ENCODE measurements at regions not wholly inside any gene's neighbourhood (a gene's known extent, or its start where the extent isn't known, plus 50 kb on each side); places are given as distances from the start of the nearest gene placed in this dataset.

DNA sequence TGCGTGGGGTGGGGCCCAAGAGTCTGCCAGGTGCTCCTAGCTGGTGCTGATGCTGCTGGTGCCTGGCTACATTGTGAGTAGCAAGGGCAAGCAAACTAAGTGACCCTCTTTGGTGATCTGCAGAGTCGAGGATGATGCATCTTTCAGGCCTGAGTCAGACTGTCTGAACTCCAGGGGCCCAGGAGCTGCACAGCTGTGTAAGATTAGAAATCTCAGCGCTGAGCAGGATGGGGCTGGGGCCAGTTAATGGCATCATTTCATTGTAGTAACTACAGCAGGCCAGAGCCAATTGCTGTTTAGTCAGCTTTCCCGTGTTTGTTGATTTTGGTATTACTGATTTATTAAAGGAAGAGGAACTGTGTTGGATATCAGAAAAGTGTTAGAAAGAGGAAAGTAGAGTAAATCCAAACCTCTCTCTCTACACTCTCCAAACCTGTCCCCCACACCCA lies 365.2 kb downstream of the PAX1 start:
- DNase-seq (ENCODE audit: low read depth), result no peak

DNA sequence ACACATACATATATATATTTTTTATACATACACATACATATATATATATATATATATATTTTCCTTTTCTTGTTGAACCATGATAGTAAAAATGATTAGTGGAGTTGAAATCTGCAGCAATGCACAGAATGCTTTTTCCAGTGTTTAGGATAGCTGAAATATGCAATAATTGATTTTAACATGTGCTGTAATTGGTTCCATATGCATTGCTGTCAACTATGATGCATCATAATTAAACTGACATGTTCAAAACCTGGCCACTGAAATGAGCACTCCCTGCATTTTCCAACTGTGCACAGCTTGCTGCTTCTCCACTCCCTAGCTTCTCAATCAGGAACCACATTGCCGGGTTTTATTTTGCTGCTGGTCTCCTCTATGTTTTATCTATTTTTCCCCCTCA lies 358.3 kb downstream of the PAX1 start:
- no peak for DNase-seq (ENCODE audit: low read depth)

DNA sequence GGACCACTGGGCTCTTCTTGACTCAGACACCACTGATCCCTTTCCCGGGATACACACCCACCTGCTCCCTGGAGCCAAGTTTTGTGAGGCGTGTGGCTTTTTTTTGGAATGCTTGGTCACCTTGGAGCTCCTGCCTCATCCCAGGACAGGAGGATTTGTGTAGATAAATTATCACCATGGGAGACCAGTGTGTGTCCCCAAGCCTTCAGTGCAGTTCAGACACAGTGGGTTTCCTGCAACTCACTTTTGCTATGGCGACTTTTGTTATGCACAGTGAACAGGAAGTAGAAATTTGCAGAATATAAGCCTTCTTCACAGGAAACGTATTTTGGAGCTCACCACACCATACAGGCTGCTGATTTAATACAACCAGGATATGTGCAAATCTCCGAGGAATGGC lies 357.4 kb downstream of the PAX1 start:
- no peak for DNase-seq (ENCODE audit: low read depth)

DNA sequence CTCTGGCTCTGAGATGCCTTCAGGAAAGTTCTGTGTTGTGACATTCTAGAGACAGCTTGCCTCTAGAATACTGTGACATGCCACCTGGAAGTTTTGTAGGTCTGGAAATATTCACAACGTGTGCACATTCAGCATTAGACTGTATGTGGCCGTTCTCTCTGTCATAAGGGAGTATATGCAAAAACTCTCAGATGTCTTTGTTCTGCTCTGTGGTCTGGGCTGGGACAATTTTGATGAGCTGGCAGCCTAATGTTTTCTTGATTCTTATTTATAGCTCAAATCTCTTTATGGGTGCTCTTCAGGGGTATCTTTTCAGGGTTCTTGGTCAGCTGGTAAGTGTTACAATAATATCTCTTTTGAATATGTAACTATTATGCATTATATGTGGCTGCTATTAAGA lies 355.1 kb downstream of the PAX1 start:
- DNase-seq (ENCODE audit: low read depth), result no peak

DNA sequence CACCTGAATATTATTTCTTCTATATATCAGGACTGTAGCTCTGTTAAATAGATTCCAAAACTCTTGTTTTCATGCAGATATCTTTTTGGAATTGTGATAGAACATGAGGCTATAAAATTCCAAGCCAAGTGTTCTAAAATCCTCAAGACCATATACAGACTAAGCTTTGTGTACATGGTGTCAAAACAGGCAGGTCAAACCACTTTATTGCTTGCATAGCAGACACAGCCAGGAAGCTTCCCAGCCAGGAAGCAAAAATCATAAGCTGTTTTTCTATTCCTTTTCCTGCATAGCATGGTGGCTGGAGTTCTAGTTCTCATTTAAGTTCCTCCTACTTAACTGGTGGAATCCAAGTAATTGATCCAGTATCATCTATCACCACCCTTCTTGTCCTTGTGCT lies 353.3 kb downstream of the PAX1 start:
- DNase-seq (ENCODE audit: low read depth), result no peak

DNA sequence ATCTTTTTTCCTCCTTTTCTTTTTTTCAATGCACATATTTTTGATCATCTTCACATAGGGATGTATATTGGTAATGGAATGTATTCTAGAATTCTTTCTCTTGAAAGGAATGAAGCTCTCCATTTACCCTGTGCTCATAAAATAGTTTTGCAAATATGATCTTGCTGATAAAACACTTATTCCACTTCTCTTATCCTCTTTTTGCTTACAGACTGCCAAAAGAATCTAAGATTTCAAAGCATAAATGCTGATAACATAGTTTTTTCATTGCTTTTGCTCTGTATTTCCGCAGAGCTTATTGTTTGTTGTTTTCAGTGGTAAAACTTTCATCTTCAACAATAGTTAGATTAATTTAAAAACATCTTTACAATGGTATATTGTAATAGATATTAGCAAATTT lies 350.5 kb downstream of the PAX1 start:
- DNase-seq (ENCODE audit: low read depth), result no peak

DNA sequence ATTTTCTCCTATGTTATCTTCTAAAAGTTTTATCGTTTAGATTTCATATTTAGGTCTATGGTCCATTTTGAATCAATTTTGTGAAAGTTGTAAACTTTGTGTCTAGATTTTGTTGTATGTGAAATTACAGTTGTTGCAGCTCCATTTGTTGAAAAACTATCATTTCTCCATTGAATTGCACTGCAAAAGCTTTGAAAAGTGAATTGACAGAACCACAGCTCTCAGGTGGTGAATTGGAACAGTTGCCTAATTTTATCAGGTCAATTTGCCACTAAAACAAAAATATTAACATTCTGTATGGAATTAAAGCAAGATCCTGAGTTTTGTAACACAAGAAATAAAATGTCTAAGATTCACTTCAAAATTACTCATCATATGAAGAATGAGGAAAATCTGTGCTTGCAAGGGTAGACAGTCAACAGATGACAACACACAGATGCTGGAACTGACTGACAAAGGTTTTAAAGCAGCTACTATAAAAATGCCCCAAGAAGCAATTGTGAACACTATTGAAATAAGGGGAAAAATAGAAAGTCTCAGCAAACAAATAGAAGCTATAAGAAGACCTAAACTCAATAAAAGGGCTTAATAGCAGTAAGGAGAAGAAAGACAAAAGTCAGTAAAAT lies 346.7 kb downstream of the PAX1 start:
- no peak for DNase-seq (ENCODE audit: low read depth)

DNA sequence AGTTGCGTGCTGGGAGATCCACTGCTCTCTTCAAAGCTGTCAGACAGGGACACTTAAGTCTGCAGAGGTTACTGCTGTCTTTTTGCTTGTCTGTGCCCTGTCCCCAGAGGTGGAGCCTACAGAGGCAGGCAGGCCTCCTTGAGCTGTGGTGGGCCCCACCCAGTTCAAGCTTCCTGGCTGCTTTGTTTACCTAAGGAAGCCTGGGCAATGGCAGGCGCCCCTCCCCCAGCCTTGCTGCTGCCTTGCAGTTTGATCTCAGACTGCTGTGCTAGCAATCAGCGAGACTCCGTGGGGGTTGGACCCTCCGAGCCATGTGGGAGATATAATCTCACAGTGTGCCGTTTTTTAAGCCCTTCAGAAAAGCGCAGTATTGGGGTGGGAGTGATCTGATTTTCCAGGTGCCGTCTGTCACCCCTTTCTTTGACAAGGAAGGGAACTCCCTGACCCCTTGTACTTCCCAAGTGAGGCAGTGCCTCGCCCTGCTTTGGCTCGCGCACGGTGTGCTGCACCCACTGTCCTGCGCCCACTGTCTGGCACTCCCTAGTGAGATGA lies 340.6 kb downstream of the PAX1 start:
- DNase-seq (ENCODE audit: low read depth), result peak; percentile 54

DNA sequence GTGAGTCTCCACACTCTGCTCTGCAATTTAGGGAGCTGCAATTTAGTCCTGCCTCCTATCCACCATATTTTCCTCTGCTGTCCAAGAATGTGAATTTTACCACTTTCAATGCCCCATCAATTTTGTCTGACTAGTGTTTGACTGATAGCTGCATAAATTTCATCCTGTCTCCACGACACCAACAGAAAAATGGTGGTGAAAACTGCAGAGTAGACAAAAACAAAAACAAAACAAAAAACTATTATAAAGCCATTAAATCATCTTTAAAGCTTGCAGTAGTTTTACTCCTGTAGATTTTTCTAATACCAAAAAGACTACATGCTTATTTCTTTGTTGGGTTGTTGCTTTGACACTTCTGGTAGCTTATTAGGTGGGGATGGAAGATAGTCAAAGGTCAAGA lies 322.0 kb downstream of the PAX1 start:
- no peak for DNase-seq (ENCODE audit: low read depth)

DNA sequence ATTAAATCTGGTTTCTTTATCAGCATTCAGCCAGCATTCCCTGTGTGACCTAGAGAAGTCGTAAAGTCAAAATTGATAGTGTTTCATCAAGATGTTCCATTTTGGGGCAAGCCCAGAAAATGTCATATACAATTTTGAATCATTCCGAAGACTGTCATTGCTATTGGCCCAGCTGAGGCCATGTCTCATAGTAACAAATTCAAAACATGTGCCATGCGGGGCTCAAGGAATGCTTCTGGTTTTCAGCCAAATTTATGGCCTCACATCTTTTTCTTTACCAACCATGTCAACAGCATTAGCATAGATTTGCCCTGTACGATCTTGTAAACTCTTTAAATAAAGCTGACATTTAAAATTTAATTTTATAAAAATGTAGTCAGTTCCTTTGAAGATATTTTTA lies 314.7 kb downstream of the PAX1 start:
- DNase-seq (ENCODE audit: low read depth), result no peak

DNA sequence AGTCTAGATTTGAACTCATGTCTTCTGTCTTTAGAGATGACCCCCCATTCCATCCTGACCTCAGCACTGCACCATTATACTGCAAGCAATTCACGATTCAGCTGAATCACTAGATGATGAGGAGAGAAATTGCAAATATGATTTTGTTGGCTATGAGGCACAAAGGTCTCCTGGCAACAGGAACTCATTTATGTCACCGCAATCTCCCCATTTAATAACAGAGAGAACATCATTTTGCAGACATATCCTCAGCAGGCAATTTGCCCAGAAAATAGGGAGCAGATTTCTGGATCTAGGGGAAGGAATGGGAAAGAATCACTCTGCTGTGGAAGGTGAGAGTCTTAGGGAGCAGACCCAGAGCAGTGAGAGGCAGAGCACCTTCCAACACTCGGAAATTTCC lies 303.0 kb downstream of the PAX1 start:
- no peak for DNase-seq (ENCODE audit: low read depth)

DNA sequence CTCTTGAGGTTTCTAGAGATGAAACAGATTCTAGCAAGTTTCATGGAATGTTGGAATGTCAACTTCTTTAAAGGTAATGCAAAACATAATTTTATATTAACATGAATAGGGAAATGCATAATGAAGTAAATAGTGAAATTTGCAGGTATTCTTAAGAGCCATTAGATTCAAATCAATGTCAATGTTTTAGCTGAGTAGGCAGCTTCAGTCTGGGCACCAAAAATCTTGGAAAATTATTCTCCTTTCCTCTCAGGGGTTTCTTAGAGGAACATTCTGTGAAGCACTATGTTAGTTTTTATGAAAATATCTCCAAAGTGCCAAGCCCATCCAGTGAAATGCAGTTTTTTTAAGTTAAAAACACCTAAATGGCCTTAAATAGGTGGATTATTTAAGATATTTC lies 300.8 kb downstream of the PAX1 start:
- DNase-seq (ENCODE audit: low read depth), result no peak

DNA sequence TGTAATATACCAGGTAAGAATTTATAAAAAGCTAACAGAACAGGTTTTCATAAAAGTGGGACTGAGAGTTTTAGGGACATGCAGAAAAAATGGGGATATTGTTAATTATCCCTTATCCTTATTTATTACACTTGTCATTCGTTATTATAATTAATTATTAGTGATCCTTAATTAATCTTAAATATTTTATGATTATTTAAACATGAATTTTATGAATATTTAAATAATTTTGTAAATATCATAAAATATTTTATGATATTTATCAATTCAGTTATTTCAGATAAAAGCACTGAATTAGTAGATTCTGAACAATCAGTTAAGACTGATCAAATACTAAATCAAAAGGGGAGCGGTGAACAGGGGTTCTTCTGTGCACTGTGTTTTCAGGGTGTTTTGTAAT lies 300.1 kb downstream of the PAX1 start:
- DNase-seq (ENCODE audit: low read depth), result no peak

DNA sequence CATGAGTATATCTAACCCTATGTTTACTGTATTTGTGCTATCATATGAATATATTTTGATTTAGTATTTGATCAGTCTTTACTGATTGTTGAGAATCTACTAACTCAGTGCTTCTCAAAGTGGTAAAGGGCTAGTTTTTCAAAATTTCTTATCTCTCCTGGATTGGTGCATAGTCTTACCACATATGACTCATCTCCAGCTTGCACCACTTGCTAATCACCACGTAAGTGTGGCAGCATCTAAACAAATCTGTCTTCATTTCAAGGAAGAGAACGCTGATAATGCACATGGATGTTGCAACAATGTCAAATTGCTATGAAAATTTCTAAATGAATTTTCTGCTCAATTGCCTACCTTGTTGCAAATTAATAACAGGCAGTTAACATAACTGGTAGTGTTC lies 299.5 kb downstream of the PAX1 start:
- no peak for DNase-seq (ENCODE audit: low read depth)

DNA sequence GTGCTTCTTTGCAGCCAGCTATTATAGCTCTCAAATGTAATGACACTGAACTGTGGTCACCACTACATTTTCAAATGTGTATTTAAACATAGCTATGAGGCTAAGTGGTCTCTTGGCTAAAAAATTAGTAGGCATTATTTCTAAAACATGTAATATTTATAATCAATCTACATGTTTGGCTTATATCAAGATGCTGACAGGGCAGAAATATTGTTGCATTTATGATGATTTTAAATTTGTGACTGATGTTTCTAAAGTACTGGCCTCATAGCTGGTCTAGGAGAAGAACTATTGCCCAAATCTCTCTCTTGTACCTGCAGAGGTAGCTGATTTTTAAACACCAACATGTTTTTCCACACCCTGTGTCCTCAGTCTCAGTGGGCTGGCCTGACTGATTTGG lies 298.2 kb downstream of the PAX1 start:
- DNase-seq (ENCODE audit: low read depth), result no peak

DNA sequence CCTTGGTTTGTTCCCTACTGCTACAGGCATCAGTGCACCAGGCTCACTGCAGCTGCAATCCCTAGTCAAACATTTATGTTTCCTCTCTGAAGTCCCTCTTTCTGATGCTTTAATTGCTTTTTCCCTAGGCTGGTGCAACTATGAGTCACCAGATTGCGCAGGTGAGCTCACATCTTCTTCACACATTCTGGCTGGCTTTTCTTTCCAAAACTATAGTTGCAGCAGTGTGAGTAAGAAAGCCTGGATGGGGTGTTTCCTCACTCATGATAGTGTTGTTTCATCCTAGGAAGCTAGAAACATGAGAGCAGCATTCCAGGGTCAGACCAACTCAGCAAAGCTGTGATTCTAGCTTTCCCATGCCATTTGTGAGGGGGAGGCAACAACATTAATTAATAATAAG lies 296.4 kb downstream of the PAX1 start:
- no peak for DNase-seq (ENCODE audit: low read depth)

DNA sequence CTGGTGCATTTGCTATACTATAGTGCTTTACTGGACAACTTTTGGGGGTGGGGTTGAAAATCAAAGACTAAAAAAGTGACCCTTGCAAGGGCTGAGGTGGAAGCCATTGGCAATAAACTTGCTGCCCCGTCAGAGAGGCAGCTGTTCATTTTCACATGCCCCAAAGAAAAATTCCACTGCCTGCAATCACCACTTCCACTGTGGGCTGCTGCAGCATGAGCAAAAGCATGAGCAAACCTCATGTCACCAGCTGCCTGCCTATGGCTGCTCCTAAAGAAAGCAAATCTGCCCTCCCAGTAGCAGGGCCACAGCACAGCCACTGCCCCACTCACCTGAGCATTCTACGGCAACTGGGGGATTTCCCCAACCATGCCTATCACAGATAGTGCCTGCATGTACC lies 290.0 kb downstream of the PAX1 start:
- DNase-seq (ENCODE audit: low read depth), result no peak

DNA sequence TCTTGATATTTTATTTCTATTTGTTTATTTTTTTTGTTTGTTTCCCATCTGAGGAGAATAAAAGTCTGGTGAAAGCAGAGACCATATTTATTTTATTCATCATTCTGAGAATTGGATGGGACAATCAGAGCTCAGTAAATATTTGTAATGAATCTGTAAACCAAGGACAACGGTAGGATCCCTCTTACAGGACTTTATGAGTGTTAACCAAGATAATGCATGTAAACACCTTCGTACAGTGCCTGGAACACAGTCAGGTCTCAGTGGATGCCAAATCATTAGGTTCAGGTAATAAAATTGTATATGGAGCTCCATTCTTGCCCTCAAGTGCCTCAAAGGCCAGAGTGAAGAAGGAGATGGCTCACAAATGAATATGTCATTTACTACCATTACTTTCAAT lies 288.7 kb downstream of the PAX1 start:
- DNase-seq (ENCODE audit: low read depth), result no peak

DNA sequence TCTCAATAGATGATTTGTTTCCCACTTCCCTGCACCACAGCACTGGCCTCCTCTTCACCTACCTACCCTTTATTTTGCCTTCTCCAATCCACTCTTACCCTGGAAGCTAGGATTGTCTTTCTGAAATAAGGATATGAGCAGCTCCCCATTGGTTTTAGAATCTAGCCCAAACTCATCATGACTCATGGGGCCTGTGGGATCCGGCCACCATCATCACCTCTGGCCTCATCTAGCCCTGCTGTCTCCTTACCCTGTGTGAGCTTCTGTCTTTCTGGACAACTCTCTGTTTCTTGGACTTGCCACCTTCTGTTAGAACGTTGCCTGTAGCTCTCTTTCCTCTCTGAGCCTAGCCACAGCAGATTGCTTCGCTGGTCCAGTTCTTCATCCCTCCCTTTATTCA lies 277.1 kb downstream of the PAX1 start:
- DNase-seq (ENCODE audit: low read depth), result no peak

DNA sequence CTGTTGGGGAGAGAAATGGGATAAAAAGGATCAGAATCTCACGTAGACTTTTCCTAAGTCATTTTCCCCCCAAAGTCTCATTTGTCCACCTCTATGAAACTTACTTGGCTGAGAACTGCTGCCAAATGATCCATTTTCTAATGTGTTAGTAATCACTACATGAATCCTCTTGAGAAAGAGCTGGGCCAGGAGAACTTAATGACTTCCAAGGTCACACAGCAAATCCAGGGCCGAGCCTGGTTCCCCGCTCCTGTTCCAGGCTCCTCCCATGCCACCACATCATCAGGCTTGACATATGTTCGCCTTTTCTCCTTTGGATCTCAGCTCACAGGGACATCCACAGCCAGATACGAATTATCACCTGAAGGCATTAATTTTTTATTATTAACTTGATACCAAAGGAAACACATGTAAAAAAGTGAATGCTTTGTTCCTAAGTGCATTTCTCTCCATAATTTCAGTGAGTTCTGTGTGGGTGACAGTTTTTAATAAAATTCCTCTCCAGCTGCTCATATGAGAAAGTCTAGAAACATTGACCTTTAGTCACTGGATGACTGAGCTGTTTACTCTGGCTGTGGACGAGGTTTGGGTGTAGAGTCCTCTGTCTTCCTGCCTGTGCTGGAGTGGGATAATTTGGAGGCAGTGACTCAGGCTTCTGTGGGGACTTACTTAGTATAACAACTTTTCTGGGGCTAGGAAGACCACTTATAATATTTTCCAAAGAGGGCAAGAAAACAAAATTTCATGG lies 276.3 kb downstream of the PAX1 start:
- no peak for DNase-seq (ENCODE audit: low read depth)

DNA sequence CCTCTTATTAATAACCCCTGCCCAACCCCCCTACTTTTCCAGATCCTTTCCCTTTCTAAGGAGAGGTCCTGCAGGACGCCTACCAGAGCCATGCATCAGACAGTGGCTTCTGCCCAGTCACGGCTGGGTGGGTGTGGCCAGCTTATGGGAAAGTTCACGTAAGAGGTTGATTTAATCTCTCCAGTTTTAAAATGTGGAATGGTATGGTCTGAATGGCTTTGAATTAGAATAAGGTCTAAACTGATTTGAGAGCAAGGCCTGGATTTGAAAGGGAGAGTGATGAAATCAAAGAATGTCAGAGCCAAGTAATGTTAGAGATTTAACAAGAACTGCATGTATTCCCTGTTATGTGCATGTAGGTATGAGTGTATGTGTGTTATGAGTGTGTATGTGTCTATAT lies 275.7 kb downstream of the PAX1 start:
- DNase-seq (ENCODE audit: low read depth), result no peak

DNA sequence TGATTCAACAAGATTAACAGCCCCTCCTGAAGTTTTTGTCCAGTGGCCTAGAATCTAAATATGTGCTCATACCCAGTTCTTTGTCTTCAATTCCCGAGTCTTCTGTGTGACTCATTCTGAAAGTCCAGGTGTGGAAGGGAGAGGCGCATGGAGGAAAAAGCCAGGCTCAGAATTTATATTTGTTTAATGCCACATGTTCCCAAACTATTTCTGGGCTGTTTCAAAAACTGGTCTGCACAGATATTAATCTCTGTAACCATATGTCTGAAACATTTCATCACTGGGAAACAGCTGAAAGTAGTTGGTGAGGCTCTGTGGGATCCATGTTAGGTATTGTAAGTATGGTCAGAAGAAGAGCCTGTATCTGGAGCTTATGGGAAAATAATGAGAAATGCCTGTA lies 266.0 kb downstream of the PAX1 start:
- no peak for DNase-seq (ENCODE audit: low read depth)

DNA sequence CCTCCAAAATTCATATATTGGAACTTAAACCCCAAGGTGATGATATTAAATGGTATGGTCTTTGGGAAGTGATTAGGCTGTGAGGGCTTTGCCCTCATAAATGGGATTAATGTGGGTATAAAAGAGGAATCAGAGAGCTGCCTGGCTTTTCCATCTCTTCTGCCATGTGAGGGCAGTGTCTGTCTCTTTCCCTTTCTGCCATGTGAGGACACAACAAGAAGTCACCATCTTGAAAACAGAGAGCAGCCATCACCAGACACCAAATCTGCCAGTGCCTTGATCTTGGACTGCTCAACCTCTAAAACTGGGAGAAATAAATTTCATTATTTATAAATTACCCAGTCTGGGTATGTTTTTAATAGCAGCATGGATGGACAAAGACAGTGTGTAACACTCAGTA lies 263.0 kb downstream of the PAX1 start:
- peak; percentile 0 for DNase-seq (ENCODE audit: low read depth)

DNA sequence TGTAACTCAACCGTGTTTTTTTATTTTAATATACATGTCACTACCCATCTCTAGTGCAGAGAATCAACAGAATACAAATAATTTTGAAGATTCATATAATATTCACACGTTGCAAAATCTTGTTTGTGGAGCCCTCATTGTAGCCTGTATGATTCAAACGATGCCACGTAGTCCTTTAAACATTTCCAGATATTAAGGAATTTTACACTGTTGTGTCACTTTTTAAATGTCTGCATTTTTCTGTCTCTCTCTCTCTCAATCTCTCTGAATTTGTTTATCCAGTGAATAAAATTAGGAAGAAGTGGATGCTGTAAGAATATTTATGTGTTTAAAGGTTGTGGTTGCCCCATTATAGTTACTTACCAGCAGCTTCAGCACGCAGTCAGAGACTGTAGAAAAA lies 262.0 kb downstream of the PAX1 start:
- DNase-seq (ENCODE audit: low read depth), result no peak
